Loucy (cell line): ENCODE measurements at regions not wholly inside any gene's neighbourhood (a gene's known extent, or its start where the extent isn't known, plus 50 kb on each side); places are given as distances from the start of the nearest gene placed in this dataset.

Experiments
- CTCF ChIP-seq: fragments of 200-600 bp; sonication (generic); conservative IDR thresholded peaks from 2 replicates; pipeline ENCODE4 v1.5.1; 2014; ENCODE audit warnings: mild to moderate bottlenecking, antibody characterized with exemption, low read length
- EZH2phosphoT487 ChIP-seq: fragments of 200-600 bp; IDR thresholded peaks from 2 replicates; pipeline ENCODE4 v1.6.1; 2018; ENCODE audit warnings: antibody characterized with exemption, mild to moderate bottlenecking, moderate library complexity, borderline replicate concordance

DNA sequence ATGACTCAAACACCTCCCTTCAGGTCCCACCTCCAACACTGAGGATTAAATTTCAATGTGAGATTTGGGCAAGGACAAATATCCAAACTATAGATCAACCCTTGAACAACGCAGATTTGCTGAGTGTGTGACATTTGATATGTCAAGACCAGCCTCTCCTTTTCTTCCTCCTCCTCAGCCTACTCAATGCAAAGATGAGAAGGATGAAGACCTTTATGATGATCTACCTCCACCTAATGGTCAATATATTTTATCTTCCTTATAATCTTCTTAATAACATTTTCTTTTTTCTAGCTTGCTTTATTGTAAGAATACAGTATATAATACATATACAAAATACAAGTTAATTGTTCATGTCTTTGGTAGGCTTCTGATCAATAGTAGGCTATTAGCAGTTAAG is 67.5 kb upstream of the MPPED2 start:
- TF ChIP-seq CTCF (no peak), EZH2phosphoT487 (no peak)
